ENCODE measurements at regions not wholly inside any gene's neighbourhood (a gene's known extent, or its start where the extent isn't known, plus 50 kb on each side); places are given as distances from the start of the nearest gene placed in this dataset.

DNA sequence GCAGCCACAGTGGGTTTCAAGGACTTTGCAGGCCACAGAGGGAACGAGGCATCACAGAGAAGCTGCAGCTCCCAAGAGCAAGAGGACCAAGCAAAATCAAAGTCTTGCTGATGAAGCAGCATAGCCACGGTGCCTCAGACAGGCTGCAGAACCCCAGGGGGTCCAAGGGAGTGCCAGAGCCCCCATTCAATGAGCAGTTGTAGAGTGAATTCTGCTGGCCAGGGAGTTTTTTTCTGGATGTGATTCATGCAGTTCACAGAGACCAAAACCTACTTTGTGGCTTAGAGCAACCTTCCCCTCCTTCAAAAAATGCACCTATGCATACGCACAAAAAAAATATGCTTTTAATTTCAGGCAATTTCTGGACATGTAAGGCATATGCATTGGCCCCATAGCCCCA is 409.0 kb downstream of the VPS13C start:
- no peak for TF ChIP-seq FOXK2 (IDR thresholded peaks at IDR 0.05)
- no peak for TF ChIP-seq FOXA1 (IDR thresholded peaks at IDR 0.05)
- no peak for TF ChIP-seq SP1 (IDR thresholded peaks at IDR 0.05)
- TF ChIP-seq LEF1 (IDR thresholded peaks at IDR 0.05; ENCODE audit: borderline replicate concordance) = no peak
- TF ChIP-seq NFRKB (IDR thresholded peaks at IDR 0.05) = no peak
- no peak for TF ChIP-seq CTBP1 (IDR thresholded peaks at IDR 0.05; ENCODE audit: borderline replicate concordance)
- TF ChIP-seq BHLHE40 (IDR thresholded peaks at IDR 0.05; ENCODE audit: borderline replicate concordance) = no peak
- TF ChIP-seq HDGF (IDR thresholded peaks at IDR 0.05; ENCODE audit: borderline replicate concordance) = no peak
- no peak for TF ChIP-seq ZNF384 (IDR thresholded peaks at IDR 0.05)
- no peak for TF ChIP-seq FOXM1 (IDR thresholded peaks at IDR 0.05; ENCODE audit: borderline replicate concordance)
- no peak for TF ChIP-seq L3MBTL2 (conservative IDR thresholded peaks at IDR 0.05)
- no peak for TF ChIP-seq PKNOX1 (IDR thresholded peaks at IDR 0.05)
- TF ChIP-seq ELF4 (IDR thresholded peaks at IDR 0.05) = no peak
- no peak for TF ChIP-seq TARDBP (IDR thresholded peaks at IDR 0.05)

Data from HEK293T (cell line).